Keratinocyte (primary cell): ENCODE measurements at regions not wholly inside any gene's neighbourhood (a gene's known extent, or its start where the extent isn't known, plus 50 kb on each side); places are given as distances from the start of the nearest gene placed in this dataset.

Source experiments
- CTCF ChIP-seq, 3 experiments: IDR thresholded peaks in 1 of 3; conservative IDR thresholded peaks in 1 of 3; optimal IDR thresholded peaks in 1 of 3; 2 replicates in 2 of 3; 3 replicates in 1 of 3; pipeline versions ENCODE3 to v1.5.1; 2011; ENCODE audit warnings: low read length in 3 of 3, mild to moderate bottlenecking in 3 of 3, moderate library complexity in 2 of 3, control low read depth in 1 of 3, inconsistent platforms in 1 of 3; ENCODE audit not compliant: insufficient read depth in 2 of 3; ENCODE audit errors: extremely low read depth in 1 of 3
- EZH2 ChIP-seq: IDR thresholded peaks from one replicate; pipeline ENCODE4 v1.6.1; 2012; ENCODE audit warnings: inconsistent platforms, mild to moderate bottlenecking, low read length, moderate library complexity

- no peak for TF ChIP-seq EZH2
- no peak for TF ChIP-seq CTCF (optimal IDR thresholded peaks at IDR 0.05 in 1 of 3, IDR thresholded peaks at IDR 0.05 in 1 of 3, conservative IDR thresholded peaks at IDR 0.05 in 1 of 3; ENCODE audit: extremely low read depth in 1 of 3, insufficient read depth in 2 of 3, low read length in 3 of 3)
Observed at GRCh38 chr14:101313268-101313667, 248.0 kb upstream of the DIO3 start.
